ENCODE measurements at regions not wholly inside any gene's neighbourhood (a gene's known extent, or its start where the extent isn't known, plus 50 kb on each side); places are given as distances from the start of the nearest gene placed in this dataset.
A peak's percentile ranks its signal among the peaks of the same experiment; 100 is the strongest.

- TF ChIP-seq RB1 (IDR thresholded peaks at IDR 0.05; ENCODE audit: low read depth) = no peak
- TF ChIP-seq WHSC1 (IDR thresholded peaks at IDR 0.05; ENCODE audit: low read length) = no peak
- peak; percentile 85; the same call in 1 of the 2 replicates for TF ChIP-seq ZBTB1 (CRISPR knock-in tag; IDR thresholded peaks at IDR 0.05; ENCODE audit: borderline replicate concordance, low read depth)
- TF ChIP-seq ETV6 (IDR thresholded peaks at IDR 0.05; ENCODE audit: borderline replicate concordance in 1 of 2, low read depth in 2 of 2, low read length in 1 of 2) = peak in 1 of 2 experiments; percentile 42; a peak in 1 of 4 replicates
- TF ChIP-seq ETV6 (CRISPR knock-in tag; IDR thresholded peaks at IDR 0.05; ENCODE audit: borderline replicate concordance) = no peak
- TF ChIP-seq, protein P1, sequence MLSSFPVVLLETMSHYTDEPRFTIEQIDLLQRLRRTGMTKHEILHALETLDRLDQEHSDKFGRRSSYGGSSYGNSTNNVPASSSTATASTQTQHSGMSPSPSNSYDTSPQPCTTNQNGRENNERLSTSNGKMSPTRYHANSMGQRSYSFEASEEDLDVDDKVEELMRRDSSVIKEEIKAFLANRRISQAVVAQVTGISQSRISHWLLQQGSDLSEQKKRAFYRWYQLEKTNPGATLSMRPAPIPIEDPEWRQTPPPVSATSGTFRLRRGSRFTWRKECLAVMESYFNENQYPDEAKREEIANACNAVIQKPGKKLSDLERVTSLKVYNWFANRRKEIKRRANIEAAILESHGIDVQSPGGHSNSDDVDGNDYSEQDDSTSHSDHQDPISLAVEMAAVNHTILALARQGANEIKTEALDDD (IDR thresholded peaks at IDR 0.05) = peak; percentile 46; the same call in 1 of the 2 replicates
- no peak for TF ChIP-seq ZNF184 (CRISPR knock-in tag; IDR thresholded peaks at IDR 0.05)
- TF ChIP-seq ZKSCAN3 (CRISPR knock-in tag; IDR thresholded peaks at IDR 0.05) = no peak
- peak; percentile 33; the same call in 1 of the 2 replicates for TF ChIP-seq TEAD4 (IDR thresholded peaks at IDR 0.05; ENCODE audit: low read length)
- TF ChIP-seq TEAD4 (CRISPR knock-in tag; IDR thresholded peaks at IDR 0.05; ENCODE audit: borderline replicate concordance) = no peak
- 0 out of 4 replicates have a peak, but pooled peaks of 1 of the 2 experiments have one; percentile 40 for TF ChIP-seq TEAD1 (CRISPR knock-in tag; IDR thresholded peaks at IDR 0.05)
- TF ChIP-seq MCM3 (IDR thresholded peaks at IDR 0.05) = no peak
- TF ChIP-seq MTA3 (IDR thresholded peaks at IDR 0.05; ENCODE audit: borderline replicate concordance) = no peak
- TF ChIP-seq, protein P2, sequence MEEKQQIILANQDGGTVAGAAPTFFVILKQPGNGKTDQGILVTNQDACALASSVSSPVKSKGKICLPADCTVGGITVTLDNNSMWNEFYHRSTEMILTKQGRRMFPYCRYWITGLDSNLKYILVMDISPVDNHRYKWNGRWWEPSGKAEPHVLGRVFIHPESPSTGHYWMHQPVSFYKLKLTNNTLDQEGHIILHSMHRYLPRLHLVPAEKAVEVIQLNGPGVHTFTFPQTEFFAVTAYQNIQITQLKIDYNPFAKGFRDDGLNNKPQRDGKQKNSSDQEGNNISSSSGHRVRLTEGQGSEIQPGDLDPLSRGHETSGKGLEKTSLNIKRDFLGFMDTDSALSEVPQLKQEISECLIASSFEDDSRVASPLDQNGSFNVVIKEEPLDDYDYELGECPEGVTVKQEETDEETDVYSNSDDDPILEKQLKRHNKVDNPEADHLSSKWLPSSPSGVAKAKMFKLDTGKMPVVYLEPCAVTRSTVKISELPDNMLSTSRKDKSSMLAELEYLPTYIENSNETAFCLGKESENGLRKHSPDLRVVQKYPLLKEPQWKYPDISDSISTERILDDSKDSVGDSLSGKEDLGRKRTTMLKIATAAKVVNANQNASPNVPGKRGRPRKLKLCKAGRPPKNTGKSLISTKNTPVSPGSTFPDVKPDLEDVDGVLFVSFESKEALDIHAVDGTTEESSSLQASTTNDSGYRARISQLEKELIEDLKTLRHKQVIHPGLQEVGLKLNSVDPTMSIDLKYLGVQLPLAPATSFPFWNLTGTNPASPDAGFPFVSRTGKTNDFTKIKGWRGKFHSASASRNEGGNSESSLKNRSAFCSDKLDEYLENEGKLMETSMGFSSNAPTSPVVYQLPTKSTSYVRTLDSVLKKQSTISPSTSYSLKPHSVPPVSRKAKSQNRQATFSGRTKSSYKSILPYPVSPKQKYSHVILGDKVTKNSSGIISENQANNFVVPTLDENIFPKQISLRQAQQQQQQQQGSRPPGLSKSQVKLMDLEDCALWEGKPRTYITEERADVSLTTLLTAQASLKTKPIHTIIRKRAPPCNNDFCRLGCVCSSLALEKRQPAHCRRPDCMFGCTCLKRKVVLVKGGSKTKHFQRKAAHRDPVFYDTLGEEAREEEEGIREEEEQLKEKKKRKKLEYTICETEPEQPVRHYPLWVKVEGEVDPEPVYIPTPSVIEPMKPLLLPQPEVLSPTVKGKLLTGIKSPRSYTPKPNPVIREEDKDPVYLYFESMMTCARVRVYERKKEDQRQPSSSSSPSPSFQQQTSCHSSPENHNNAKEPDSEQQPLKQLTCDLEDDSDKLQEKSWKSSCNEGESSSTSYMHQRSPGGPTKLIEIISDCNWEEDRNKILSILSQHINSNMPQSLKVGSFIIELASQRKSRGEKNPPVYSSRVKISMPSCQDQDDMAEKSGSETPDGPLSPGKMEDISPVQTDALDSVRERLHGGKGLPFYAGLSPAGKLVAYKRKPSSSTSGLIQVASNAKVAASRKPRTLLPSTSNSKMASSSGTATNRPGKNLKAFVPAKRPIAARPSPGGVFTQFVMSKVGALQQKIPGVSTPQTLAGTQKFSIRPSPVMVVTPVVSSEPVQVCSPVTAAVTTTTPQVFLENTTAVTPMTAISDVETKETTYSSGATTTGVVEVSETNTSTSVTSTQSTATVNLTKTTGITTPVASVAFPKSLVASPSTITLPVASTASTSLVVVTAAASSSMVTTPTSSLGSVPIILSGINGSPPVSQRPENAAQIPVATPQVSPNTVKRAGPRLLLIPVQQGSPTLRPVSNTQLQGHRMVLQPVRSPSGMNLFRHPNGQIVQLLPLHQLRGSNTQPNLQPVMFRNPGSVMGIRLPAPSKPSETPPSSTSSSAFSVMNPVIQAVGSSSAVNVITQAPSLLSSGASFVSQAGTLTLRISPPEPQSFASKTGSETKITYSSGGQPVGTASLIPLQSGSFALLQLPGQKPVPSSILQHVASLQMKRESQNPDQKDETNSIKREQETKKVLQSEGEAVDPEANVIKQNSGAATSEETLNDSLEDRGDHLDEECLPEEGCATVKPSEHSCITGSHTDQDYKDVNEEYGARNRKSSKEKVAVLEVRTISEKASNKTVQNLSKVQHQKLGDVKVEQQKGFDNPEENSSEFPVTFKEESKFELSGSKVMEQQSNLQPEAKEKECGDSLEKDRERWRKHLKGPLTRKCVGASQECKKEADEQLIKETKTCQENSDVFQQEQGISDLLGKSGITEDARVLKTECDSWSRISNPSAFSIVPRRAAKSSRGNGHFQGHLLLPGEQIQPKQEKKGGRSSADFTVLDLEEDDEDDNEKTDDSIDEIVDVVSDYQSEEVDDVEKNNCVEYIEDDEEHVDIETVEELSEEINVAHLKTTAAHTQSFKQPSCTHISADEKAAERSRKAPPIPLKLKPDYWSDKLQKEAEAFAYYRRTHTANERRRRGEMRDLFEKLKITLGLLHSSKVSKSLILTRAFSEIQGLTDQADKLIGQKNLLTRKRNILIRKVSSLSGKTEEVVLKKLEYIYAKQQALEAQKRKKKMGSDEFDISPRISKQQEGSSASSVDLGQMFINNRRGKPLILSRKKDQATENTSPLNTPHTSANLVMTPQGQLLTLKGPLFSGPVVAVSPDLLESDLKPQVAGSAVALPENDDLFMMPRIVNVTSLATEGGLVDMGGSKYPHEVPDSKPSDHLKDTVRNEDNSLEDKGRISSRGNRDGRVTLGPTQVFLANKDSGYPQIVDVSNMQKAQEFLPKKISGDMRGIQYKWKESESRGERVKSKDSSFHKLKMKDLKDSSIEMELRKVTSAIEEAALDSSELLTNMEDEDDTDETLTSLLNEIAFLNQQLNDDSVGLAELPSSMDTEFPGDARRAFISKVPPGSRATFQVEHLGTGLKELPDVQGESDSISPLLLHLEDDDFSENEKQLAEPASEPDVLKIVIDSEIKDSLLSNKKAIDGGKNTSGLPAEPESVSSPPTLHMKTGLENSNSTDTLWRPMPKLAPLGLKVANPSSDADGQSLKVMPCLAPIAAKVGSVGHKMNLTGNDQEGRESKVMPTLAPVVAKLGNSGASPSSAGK (IDR thresholded peaks at IDR 0.05) = peak; percentile 52; the same call in 1 of the 2 replicates
- no peak for TF ChIP-seq HCFC1 (IDR thresholded peaks at IDR 0.05; ENCODE audit: low read depth, low read length)
- TF ChIP-seq GABPA (tag; conservative IDR thresholded peaks at IDR 0.05; ENCODE audit: low read depth) = peak; percentile 46; the same call in 1 of the 2 replicates
These were observed 96.8 kb downstream of the ZNF608 start (continued) for GRCh38 chr5:124649491-124650146.

Measured in K562 (cell line).